Heart right ventricle (tissue), 16 donors: ENCODE measurements at regions not wholly inside any gene's neighbourhood (a gene's known extent, or its start where the extent isn't known, plus 50 kb on each side); places are given as distances from the start of the nearest gene placed in this dataset.

Experiments used
- ATAC-seq, 8 donors: fragments of 200-7000 bp; cut with Tn5 transposase; one replicate each; pipeline ENCODE4 v1.9.1; 2020; ENCODE audit warnings: mild to moderate bottlenecking in 8 of 8, moderate library complexity in 8 of 8, moderate number of reproducible peaks in 1 of 8
- DNase-seq, 2 donors: peaks; one replicate each; pipeline ENCODE4 v3.0.0-alpha.2; 2020
- H3K27ac ChIP-seq, 10 donors: fragments of 200-600 bp; sonication (generic) in 2 of 10; one replicate each; pipeline versions ENCODE4 v1.5.0 to v1.8.0; 2020 to 2022; ENCODE audit warnings: mild to moderate bottlenecking in 3 of 10
- H3K27me3 ChIP-seq, 7 donors: fragments of 200-600 bp; one replicate each; pipeline ENCODE4 v1.8.0; 2021 to 2022; ENCODE audit warnings: mild to moderate bottlenecking in 2 of 7
- H3K36me3 ChIP-seq, 9 donors: fragments of 200-600 bp; sonication (generic) in 1 of 9; one replicate each; pipeline versions ENCODE4 v1.5.0 to v1.8.0; 2020 to 2022; ENCODE audit warnings: mild to moderate bottlenecking in 2 of 9
- H3K4me1 ChIP-seq, 9 donors: fragments of 200-600 bp; sonication (generic) in 1 of 9; one replicate each; pipeline versions ENCODE4 v1.5.0 to v1.8.0; 2020 to 2022; ENCODE audit warnings: mild to moderate bottlenecking in 4 of 9
- H3K4me3 ChIP-seq, 10 donors: fragments of 200-600 bp; sonication (generic) in 2 of 10; one replicate each; pipeline versions ENCODE4 v1.5.0 to v1.8.0; 2020 to 2022; ENCODE audit warnings: mild to moderate bottlenecking in 7 of 10, moderate library complexity in 2 of 10
- H3K9me3 ChIP-seq, 11 donors: fragments of 200-600 bp in 10 of 11; sonication (generic) in 2 of 11; one replicate each; pipeline versions ENCODE4 v1.5.0 to v1.8.0; 2013 to 2022; ENCODE audit warnings: mild to moderate bottlenecking in 2 of 11, control low read depth in 1 of 11, moderate library complexity in 1 of 11
- CTCF ChIP-seq, 9 donors: fragments of 200-600 bp; sonication (generic) in 2 of 9; IDR thresholded peaks; one replicate each; pipeline versions ENCODE4 v1.5.0 to v1.8.0; 2021 to 2022; ENCODE audit warnings: antibody characterized with exemption in 9 of 9, mild to moderate bottlenecking in 5 of 9, moderate library complexity in 1 of 9
- WGBS, 2 donors: extraction: QIAGEN DNeasy Blood & Tissue Kit; methylation state at CpG; one replicate each; pipeline ENCODE4 v1.1.7; 2013; ENCODE audit warnings: inconsistent platforms in 1 of 2; 5-methylcytosine and 5-hydroxymethylcytosine counted together
- intact Hi-C, 10 donors: fragments of 100-400 bp; cut with DNase I; formaldehyde crosslinking; loops; one replicate each; pipeline versions ENCODE4 v1.11.1 to v1.14.2; 2022
- donor health status: Arrhythmogenic right ventricular cardiomyopathy.
- donor health status: ischemic (EF 13 %, LVEDD 7.1; RV severe dilation, severe dysfunction).
- donor health status: healthy with polysubstance abuse.
- donor health status: DM: no; HTN: yes; CAD: no.
- donor health status: DM: no; HTN: no; CAD: no.
- donor health status: ischemic (EF 25% LVEDD 6.9; RV normal size, moderate dysfunction).
- donor health status: ischemic (EF 25% LVEDD 5.7; RV mildly dilated, moderate dysfunction).
- donor health status: healthy.
- donor health status: DM: yes; HTN: yes; CAD: no.
- donor health status: Ischemic cardiomyopathy.
- donor health status: ischemic (EF 35%, LVEDD 5.7; RV mildly dilated, moderate dysfunction).
- donor health status: nonischemic (EF 11% LVEDD 7.7; RV severe dilation, severe dysfunction).
- donor health status: DM: yes; HTN: yes; CAD: no.
- donor health status: PGD.
- donor health status: ischemic (EF 29% LVEDD 5.4; RV normal size, mild dysfunction).
- donor health status: nonischemic (EF 23%, LVEDD 6.1; RV moderate dilation, normal function).

- H3K36me3 ChIP-seq: no peaks in the 10 kb centered on the region
- no peaks in the 10 kb centered on the region for H3K4me1 ChIP-seq
- ATAC-seq (no peak), DNase-seq (no peak)
- no peak overlapping the region for H3K4me3 ChIP-seq
- intact Hi-C loops: no loop called here
- TF ChIP-seq CTCF (IDR thresholded peaks at IDR 0.05): no peak
- no peaks in the 10 kb centered on the region for H3K27me3 ChIP-seq
- peaks cover 0 to 11% (median 0%) of the 10 kb centered on the region in 11 donors for H3K9me3 ChIP-seq
- no peak overlapping the region for H3K27ac ChIP-seq
- WGBS, 2 donors: 86 to 89% methylated on average over 4 of the region's 4 CpGs
Measured at GRCh38 chr5:121279801-121280200, 571.9 kb upstream of the FTMT start.

- ATAC-seq (no peak), DNase-seq (no peak)
- WGBS, 2 donors: 74 to 83% methylated on average over 4 of the region's 4 CpGs
- H3K27ac ChIP-seq: no peak overlapping the region
- TF ChIP-seq CTCF (IDR thresholded peaks at IDR 0.05): no peak
- no peaks in the 10 kb centered on the region for H3K36me3 ChIP-seq
- no peak overlapping the region for H3K4me3 ChIP-seq
- no peaks in the 10 kb centered on the region for H3K27me3 ChIP-seq
- intact Hi-C loops: no loop called here
- peaks cover 0 to 4% (median 0%) of the 10 kb centered on the region in 11 donors for H3K9me3 ChIP-seq
- no peaks in the 10 kb centered on the region for H3K4me1 ChIP-seq
Measured at GRCh38 chr5:121285801-121286521, 565.7 kb upstream of the FTMT start.

- no peak for TF ChIP-seq CTCF (IDR thresholded peaks at IDR 0.05)
- H3K27me3 ChIP-seq: no peaks in the 10 kb centered on the region
- 79 to 87% methylated on average over 1 of the region's 1 CpG for WGBS, 2 donors
- H3K27ac ChIP-seq: no peak overlapping the region
- ATAC-seq: no peak
- H3K4me1 ChIP-seq: no peaks in the 10 kb centered on the region
- H3K36me3 ChIP-seq: no peaks in the 10 kb centered on the region
- no peaks in the 10 kb centered on the region for H3K9me3 ChIP-seq
- intact Hi-C loops: no loop called here
- no peak for DNase-seq
- H3K4me3 ChIP-seq: no peak overlapping the region
Measured at GRCh38 chr5:121288781-121289180, 562.9 kb upstream of the FTMT start.

GRCh38 chr5:121292664-121293063 is 559.0 kb upstream of the FTMT start:
- Histone ChIP-seq H3K27ac (no peak overlapping the region), H3K36me3 (no peaks in the 10 kb centered on the region), H3K4me1 (no peaks in the 10 kb centered on the region), H3K27me3 (no peaks in the 10 kb centered on the region), H3K4me3 (no peak overlapping the region), H3K9me3 (no peaks in the 10 kb centered on the region)
- no peak for ATAC-seq
- 55 to 70% methylated on average over 2 of the region's 2 CpGs for WGBS, 2 donors
- TF ChIP-seq CTCF (IDR thresholded peaks at IDR 0.05): no peak
- no peak for DNase-seq
- intact Hi-C loops: no loop called here
